ENCODE measurements at regions not wholly inside any gene's neighbourhood (a gene's known extent, or its start where the extent isn't known, plus 50 kb on each side); places are given as distances from the start of the nearest gene placed in this dataset.

DNA sequence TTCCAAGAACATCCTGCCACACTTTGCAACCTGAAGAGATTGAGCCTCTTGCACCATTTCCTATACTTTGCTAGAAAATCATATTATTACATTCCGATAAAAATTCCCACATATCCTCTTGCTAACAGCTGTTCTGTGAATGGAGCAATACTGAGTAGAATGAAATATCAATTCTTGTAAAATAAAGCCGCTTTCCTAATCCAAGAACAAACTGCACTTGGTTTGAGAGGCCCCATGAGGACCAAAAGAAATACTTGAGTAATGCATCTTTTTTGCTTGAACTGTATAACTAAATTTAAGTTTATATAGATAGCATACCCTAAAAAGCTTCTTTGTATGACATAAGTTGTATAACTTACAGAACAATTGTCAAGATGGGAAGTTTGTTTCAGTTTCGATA lies 632.4 kb upstream of the SLC8A1 start:
- WGBS (ENCODE audit: insufficient coverage), result no CpG with 5 or more reads among the region's 3 CpGs
- Mint-ChIP-seq H3K36me3 (no peaks in the 10 kb centered on the region), H3K4me3 (no peak overlapping the region), H3K27ac (no peak overlapping the region), H3K4me1 (no peaks in the 10 kb centered on the region), H3K27me3 (ENCODE audit: low read depth in 3 of 3) (no peaks in the 10 kb centered on the region), H3K9me3 (peaks cover 0 to 8% (median 3%) of the 10 kb centered on the region in 7 donors)
- no peak overlapping the region for H3K9ac ChIP-seq (ENCODE audit: insufficient read depth, low read length, poor library complexity, severe bottlenecking)
- no peaks in the 10 kb centered on the region for H4K20me1 ChIP-seq (ENCODE audit: insufficient read depth, low read length)
- no peak for DNase-seq
- H3K27me3 ChIP-seq (ENCODE audit: control insufficient read depth in 2 of 2, insufficient read depth in 2 of 2, low read length in 2 of 2), result no peaks in the 10 kb centered on the region
- no peaks in the 10 kb centered on the region for H3K36me3 ChIP-seq (replicated peaks in 1 of 2; ENCODE audit: control insufficient read depth in 1 of 2, insufficient read depth in 2 of 2, low read length in 2 of 2)
- H3K4me3 ChIP-seq (replicated peaks in 1 of 3; ENCODE audit: low read depth in 2 of 3, low read length in 3 of 3), result no peak overlapping the region
- H3K79me2 ChIP-seq (ENCODE audit: insufficient read depth, low read length), result no peaks in the 10 kb centered on the region
- H3K9me3 ChIP-seq (replicated peaks in 1 of 2; ENCODE audit: control insufficient read depth in 1 of 2, insufficient read depth in 1 of 2, low read length in 2 of 2), result no peaks in the 10 kb centered on the region
- H3K4me2 ChIP-seq (replicated peaks; ENCODE audit: extremely low read depth, low read length, poor library complexity, severe bottlenecking), result no peak overlapping the region
- no peaks in the 10 kb centered on the region for H3K4me1 ChIP-seq (ENCODE audit: control insufficient read depth in 1 of 2, insufficient read depth in 2 of 2, low read length in 2 of 2)
- intact Hi-C loops (cut with micrococcal nuclease), result no loop called here
- no peak overlapping the region for H2AFZ ChIP-seq (ENCODE audit: insufficient read depth, low read depth, low read length, poor library complexity, severe bottlenecking)
- no peak overlapping the region for H3K27ac ChIP-seq (ENCODE audit: low read depth in 1 of 2, low read length in 2 of 2)
- TF ChIP-seq CTCF (IDR thresholded peaks at IDR 0.05), result no peak

DNA sequence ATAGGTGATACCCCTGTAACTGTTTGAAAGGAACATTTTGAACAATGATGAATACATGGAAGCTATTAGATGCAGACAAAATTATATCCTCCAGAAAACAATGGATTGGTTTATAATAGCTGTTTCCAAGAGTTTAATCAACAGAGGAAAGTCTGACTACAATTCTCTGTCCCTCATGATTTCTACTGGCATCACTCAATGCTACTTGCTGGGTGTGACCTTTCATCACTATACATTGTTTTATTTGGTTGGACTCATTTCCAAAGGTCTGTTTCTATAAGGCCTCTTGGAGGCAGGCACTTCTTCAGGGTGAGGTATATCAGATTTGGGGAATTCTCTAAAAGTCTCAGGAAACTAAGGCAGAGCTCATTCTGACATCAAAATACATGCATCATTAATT lies 636.1 kb upstream of the SLC8A1 start:
- no peaks in the 10 kb centered on the region for H3K27me3 ChIP-seq (ENCODE audit: control insufficient read depth in 2 of 2, insufficient read depth in 2 of 2, low read length in 2 of 2)
- peaks cover 0 to 10% (median 1%) of the 10 kb centered on the region in 7 donors for H3K9me3 Mint-ChIP-seq
- H3K36me3 ChIP-seq (replicated peaks in 1 of 2; ENCODE audit: control insufficient read depth in 1 of 2, insufficient read depth in 2 of 2, low read length in 2 of 2), result no peaks in the 10 kb centered on the region
- H3K4me1 Mint-ChIP-seq, result no peaks in the 10 kb centered on the region
- no peaks in the 10 kb centered on the region for H3K4me1 ChIP-seq (ENCODE audit: control insufficient read depth in 1 of 2, insufficient read depth in 2 of 2, low read length in 2 of 2)
- H3K4me3 ChIP-seq (replicated peaks in 1 of 3; ENCODE audit: low read depth in 2 of 3, low read length in 3 of 3), result no peak overlapping the region
- no peak for DNase-seq
- no peaks in the 10 kb centered on the region for H3K79me2 ChIP-seq (ENCODE audit: insufficient read depth, low read length)
- no peaks in the 10 kb centered on the region for H4K20me1 ChIP-seq (ENCODE audit: insufficient read depth, low read length)
- no peak overlapping the region for H3K27ac ChIP-seq (ENCODE audit: low read depth in 1 of 2, low read length in 2 of 2)
- no peak overlapping the region for H2AFZ ChIP-seq (ENCODE audit: insufficient read depth, low read depth, low read length, poor library complexity, severe bottlenecking)
- H3K27ac Mint-ChIP-seq, result no peak overlapping the region
- H3K27me3 Mint-ChIP-seq (ENCODE audit: low read depth in 3 of 3), result no peaks in the 10 kb centered on the region
- H3K36me3 Mint-ChIP-seq, result no peaks in the 10 kb centered on the region
- H3K4me2 ChIP-seq (replicated peaks; ENCODE audit: extremely low read depth, low read length, poor library complexity, severe bottlenecking), result no peak overlapping the region
- no peaks in the 10 kb centered on the region for H3K9me3 ChIP-seq (replicated peaks in 1 of 2; ENCODE audit: control insufficient read depth in 1 of 2, insufficient read depth in 1 of 2, low read length in 2 of 2)
- H3K9ac ChIP-seq (ENCODE audit: insufficient read depth, low read length, poor library complexity, severe bottlenecking), result no peak overlapping the region
- TF ChIP-seq CTCF (IDR thresholded peaks at IDR 0.05), result no peak
- no peak overlapping the region for H3K4me3 Mint-ChIP-seq
- intact Hi-C loops (cut with micrococcal nuclease), result no loop called here
